NCI-H774 (cell line): ENCODE measurements at regions not wholly inside any gene's neighbourhood (a gene's known extent, or its start where the extent isn't known, plus 50 kb on each side); places are given as distances from the start of the nearest gene placed in this dataset.
A peak's percentile ranks its signal among the peaks of the same experiment; 100 is the strongest.
"Not testable (repeated sequence)": the region's sequence is repeated elsewhere in the genome, so short reads cannot be mapped to it uniquely, and the experiment has no call there.

ENCODE experiments used
- DNase-seq: peaks from one replicate; lab custom pipeline; 2025; lab: John Stamatoyannopoulos, UW

DNA sequence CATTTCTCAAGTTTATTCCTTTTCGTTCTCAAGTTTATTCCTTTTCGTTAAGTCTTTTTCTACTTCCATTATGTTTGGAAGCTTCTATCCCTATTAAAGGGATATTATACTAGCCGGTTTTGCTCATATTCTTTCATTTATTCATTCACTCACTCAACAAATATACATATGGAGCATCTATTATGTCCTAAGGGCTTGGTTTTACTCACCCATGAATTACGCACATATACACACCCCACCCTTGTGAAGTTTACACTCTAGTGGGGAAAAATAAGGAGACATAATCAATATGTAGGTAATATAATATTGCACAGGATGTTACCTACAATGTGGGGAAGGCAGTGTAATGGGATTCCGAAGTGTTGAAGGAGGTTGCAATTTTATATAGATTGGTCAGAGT lies 90.5 kb downstream of the ACTL7B start:
- DNase-seq, result no peak

DNA sequence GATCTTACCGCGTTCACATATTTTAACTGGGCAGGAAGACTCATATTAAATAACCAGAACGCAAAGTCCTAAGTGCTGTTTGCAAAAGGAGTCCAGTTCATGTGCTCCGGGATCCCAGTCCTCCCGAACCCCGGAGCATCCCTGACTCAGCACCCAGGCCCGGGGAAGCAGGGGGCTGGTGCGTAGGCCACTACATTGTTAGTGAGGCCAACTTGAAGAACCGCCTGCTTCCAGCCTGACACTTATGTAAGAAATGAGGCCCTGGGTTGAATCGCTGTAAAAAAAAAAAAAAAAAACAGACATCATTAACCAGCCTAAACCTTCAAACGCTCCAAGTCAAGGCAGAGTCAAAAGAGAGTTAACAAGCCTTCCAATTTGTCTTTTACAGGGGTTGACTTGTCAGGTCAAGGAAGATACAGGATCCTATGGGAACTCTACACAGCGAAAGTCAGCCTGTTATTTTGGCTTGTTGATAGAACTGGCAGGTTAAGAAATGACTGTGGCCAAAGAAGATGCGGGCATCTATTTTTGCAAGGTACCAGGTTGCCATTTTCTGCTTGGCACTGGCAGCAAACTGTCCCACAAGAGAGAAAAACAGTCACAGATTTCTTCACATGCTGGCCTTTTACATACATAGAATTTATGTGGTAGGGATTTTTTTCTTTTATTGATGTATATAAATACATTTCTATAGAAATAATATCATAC lies 93.3 kb downstream of the ACTL7B start:
- no peak for DNase-seq

DNA sequence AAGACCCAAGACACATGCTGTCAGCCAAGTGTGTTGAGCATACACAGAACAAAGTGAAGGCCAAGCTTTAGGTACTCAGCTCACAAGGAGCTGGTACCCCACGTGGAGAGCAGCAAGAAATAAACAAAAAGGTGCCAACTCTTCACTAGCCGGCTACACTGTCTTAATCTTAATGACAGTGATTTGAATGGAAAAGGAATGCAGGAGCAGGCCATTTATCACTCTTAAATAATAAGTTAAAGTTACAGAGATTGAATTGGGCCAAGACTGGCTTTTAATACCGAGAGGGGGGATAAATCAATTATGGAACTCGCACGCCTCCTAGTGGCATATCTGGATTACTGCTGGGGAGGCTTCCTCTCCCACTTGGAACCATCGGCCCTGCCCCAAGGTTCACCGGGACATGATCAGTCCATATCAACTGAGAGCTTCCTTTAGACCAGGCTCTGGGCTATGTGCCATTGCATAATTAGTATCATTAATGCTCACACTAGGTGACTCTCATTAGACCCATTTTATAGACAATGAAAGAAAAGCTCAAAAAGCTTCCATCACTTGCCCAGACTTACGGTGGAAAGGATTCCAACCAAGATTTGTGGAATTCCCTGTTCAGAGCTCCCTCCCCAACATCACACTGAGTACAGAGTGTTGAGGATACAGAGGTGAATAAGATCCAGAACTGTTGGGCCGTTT lies 94.0 kb downstream of the ACTL7B start:
- DNase-seq, result peak; percentile 35

DNA sequence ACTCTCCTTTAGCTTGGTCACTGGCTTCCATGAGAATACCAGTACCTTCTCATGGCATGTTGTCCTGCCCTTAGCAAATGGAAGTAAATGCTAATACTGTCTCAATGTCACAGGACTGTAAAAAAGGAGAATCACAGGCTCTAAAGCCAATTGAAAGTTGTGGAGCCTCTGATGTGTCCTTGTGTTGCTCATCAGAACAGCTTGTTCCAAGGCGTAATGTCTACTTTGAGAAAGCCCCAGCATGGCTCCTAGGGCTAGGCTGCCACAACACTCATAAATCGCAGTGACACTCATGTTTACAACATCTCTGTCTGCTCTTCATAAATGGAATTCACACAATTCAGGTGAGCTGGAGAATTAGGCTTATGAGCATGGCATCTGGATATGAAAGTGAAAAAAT lies 94.9 kb downstream of the ACTL7B start:
- no peak for DNase-seq

DNA sequence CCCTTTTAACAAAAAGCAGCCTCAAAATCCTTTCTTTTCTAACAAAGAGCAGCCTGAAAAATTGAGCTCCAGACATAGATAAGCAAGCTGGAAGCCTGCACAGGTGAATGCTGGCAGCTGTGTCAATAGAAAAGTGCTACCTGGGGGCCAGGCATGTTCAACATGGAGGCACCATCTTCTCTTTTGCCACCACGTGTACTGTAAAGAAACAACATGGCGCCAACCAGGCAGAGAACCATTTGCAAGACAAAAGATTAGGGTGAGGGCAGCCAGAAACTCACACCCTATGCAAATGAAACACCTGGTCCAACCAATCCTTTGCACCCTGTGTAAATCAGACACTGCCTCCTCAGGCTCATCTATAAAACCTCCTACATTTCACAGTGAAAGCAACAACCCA lies 96.0 kb downstream of the ACTL7B start:
- DNase-seq, result peak; percentile 78

DNA sequence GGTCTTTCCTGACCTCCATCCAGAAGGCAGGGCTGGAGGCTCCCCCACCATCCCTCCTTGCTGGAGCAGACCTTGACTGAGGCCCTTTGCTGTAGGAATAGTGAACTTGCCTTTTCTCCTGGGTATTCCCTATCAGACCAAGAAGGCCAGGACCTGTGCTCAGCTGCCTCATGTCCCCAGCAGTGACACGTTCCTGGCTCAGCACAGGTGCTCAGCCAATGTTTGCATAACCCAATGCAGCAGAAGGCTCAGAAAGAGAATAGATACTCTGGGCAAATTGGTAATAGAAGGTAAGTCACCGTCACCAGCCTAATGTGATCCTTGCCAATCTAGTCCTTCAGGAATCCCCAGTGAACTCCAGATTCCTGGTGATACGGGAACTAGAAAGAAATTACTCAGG lies 96.4 kb downstream of the ACTL7B start:
- peak; percentile 70 for DNase-seq

DNA sequence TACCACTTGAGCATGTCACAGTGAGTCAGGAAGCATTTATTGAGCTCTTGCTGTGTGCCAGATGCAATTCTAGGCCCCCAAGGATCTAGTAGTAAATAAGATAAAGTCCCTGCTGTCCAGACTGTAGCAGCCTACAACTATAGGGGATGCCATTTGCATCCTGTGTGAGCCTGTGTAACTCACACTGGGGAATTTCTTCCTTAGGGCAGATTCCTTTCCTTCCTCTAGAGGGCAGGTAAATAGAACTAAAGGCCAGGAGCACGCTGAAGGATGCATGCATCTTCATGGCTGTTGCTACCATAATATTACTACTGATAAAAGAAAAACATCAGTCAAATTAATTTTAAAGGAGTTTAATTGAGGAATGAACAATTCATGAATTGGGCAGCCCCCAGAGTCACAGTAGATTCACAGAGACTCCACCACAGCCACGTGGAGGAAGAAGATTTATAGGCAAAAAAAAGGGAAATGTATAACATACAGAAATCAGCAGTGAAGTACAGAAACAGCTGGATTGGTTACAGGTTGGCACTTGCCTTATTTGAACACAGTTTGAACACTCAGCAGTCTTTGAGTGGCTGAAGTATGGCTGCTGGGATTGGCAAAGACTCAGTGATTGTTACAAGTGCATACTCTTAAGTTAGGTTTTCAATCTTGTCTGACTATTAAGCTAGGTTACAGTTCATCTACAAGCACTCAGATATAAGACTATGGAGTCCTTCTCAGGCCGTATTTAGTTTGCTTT lies 98.9 kb downstream of the ACTL7B start:
- DNase-seq, result no peak

DNA sequence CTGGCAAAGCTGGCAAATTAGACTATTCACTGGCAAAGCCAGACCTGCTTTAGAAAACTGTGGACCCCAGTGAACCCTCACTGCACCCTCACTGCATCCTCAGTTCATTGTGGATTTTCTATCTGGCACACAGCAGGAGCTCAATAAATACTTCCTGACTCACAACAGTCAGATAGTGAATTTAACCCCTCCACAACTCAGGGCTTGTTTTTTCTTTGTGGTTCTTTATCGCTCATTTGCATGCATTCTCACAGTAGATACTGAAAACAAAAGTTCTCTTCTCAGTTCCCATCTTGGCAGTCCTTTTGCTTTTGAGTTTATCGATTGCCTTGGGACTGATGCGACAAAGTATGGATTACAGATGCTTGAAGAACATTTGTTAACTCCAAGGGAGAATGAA lies 99.8 kb downstream of the ACTL7B start:
- no peak for DNase-seq

DNA sequence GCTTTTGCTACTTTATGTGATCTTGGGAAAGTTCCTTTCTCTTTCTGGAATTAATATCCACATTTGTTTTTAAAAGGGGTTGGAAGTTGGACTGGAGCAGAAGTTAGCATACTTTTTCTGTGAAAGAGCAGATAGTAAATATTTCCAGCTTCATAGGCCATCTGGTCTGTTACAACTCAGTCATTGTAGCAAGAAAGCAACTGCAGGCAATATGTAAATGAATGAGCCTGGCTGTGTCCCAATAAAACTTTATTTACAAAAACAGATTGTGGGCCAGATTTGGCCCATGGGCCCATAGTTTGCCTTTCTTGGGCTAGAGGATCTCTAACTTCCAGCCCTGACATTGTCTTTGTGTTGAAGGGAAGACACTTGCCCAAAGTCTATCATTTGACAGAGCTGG lies 104.4 kb downstream of the ACTL7B start:
- no peak for DNase-seq

DNA sequence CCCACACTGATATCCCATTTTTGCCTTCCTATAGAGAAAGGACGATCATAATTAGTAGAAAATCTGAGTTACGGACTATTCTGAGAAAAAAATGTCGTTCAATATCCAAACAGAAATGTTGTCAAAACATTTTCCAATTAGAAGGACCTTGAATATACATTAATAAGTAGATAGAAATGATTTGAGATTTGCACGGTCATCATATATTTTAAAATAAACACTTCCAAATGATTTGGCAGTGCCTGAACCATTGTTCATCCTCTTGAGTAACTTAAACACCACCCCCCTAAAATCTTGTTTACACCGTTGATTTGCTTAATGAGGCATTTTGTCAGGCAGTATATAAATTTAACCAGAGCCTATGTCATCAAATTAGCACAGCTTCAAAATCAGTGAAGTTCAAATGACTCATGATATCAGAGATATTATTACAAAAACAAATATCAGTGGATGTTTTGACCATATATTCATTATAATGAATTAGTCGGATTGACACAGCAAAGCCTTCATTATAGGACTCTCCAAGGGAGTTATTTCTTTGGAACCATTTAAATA lies 105.0 kb downstream of the ACTL7B start:
- DNase-seq, result no peak

DNA sequence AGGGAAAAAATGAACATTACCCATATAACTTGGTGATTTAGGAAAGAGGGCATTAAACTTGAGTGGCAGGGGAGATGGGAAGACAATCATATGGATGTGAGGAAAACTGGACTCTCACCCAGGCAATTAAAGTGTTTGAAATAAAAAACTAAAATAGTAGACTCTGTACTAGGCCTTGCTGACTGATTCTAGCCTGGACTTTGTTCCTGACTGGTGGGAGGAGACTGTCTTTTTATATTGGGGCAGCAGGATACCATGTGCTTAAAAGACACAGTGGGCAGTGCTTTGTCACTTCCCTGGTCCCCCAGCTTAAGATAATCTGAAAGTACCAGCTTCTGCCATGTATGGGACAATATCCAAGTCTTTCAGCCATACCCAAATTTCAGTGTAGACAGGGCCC lies 107.0 kb downstream of the ACTL7B start:
- no peak for DNase-seq

DNA sequence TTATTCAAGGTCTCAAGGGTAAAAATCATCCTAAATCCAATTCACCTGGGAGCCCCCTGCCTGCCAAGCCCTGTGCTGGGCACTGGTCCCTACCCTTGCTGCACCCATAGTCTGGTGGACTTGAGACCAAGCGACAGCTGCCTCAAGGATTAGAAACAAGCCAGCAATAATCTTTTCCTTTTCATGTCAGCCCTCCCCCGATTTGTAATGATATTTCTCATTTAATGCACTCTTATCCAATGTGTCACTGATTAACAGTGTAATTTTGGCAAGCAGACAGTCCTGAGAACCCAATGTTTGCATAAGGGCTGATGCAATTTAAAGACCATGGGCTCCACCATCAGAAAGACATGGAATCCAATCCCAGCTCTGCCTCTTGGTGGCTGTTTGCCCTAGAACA lies 108.9 kb downstream of the ACTL7B start:
- no peak for DNase-seq

DNA sequence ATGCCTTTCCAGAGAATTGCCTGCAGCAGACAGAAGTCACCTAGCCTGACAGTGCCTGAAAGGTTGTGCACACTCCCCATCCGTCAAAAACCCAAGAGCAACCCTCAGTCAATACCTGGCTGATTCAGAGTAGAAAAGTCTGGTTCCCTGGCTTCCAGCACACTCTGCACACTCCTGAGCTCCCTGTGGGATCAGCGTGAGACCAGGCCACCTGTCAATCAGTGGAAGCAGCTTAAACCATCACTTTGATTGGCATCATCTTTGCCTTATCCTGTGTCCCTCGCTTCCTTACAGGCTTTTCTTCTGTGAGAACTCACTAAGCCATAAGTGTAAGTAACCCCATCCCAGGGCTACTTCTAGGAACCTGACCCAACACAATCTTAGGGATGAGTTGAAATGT lies 109.8 kb downstream of the ACTL7B start:
- DNase-seq, result no peak

DNA sequence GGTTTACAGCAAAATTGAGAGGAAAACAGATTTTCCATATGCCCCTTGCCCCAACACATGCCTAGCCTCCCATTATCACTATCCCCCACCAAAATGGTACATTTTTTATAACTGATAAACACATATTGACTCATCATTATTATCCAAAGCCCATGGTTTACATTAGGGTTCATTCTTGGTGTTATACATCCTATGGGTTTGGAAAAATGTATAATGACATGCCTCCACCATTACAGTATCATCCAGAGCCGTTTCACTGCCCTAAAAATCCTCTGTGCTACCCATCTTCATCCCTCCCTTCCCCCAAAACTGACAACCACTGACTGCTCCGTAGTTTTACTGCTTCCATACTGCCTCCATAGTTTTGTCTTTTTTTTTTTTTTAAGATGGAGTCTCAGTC lies 111.1 kb downstream of the ACTL7B start:
- DNase-seq, result no peak

DNA sequence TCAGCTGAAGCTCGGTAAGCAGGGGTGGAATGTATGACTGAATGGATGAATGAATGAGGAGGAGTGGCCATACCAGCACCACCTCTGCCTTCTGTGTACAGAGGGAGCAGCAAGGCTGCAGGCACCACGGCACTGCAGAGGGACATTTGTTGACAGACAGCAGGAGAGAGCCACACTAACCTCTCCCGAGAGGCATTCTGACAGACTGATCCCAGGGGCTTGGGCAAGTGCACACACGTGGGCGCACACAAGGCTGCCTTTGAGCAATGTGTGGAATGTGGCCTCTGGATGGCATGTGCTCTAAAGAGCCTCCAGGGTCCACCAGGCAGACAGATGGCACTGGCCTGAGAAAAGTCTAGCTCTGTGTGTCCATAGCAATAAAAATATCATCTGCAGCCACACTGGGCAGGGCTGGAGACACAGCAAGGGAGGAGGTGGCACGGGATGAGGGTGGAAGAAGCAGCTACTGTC lies 111.8 kb downstream of the ACTL7B start:
- no peak for DNase-seq

DNA sequence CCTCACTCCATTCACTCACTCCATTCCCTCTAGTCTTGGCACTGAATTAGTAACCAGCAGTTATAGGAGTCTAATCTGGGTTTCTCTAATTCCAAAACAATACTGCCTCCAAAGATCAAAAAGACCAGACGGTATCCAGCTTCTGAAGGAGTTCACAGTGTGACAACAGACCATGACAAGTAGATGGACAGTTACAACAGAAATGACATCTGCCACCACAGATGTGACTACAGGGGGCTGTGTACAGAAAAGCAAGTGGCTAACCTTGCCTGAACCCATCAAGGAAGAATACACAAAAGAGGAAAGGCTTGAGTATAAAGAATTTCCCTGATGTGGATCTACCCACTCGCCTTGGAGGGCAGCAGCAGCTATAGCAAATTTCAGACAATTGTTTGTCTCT lies 112.4 kb downstream of the ACTL7B start:
- DNase-seq, result no peak

DNA sequence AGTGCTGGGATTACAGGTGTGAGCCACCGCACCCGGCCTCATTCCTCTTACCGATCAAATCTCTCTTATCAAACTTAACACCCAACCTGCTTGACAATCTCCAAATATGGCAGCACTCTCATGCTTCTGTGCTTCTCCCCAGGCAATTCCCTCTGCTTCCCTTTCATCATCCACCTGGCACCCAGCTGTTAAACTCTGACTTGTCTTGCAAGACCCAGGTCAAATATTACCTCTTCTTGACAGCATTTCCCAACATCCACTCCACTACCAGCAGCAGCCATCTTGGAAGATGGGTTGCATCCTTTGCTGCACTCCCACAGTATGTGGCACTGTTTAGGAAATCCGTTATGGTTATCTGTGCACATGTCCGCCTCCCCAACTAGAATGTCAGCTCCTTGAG lies 113.6 kb downstream of the ACTL7B start:
- DNase-seq, result no peak

DNA sequence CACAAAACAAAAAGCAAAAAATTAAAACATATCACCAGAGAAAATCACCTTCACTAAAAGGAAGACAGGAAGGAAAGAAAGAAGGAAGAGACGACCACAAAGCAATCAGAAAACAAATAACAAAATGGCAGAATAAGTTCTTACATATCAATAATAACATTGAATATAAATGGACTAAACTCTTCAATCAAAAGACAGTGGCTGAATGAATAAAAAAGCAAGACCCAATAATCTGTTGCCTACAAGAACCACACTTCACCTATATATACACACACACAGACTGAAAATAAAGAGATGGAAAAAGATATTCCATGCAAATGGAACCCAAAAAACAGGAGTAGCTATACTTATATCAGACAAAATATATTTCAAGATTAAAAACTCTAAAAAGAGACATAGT lies 124.5 kb downstream of the ACTL7B start:
- not testable (repeated sequence) for DNase-seq

DNA sequence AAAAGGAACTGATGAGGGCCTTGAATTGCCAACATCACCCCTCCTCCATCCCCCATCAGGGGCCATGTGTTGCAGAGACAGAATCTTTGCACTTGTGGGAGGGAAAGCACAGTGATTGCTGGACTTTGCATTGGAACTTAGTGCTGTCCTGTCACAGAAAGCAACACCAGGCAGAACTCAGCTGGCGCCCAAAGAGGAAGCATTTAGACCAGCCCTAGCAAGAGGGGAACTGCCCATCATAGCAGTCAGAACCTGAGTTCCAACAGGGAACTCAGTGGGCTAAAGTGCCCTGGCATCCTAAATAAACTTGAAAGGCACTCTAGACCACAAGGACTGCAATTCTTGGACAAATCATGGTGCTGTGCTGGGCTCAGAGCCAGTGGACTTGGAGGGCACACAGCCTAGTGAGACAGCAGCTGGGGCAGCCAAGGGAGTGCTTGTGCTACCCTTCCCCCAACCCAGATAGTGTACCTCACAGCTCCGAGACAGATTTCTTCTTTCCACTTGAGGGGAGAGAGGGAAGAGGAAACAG lies 128.1 kb downstream of the ACTL7B start:
- no peak for DNase-seq

DNA sequence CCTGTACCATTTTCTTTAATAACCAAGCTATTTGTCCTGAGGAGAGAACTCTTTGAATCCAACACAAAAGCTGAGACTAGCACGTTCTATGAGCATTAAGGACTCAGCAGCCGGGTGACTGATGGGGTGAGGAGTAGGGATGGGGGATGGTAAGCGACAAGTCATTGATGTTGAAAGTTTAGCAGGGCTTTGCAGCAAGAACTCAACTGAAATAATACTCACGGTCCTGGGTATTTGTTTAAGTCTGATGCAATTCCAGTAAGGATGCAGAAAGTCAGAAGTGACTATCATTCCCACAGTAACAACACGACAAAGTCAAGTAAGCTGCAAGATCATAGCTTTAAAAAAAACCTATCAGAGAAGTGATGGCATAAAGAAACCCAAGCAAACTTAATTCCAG lies 131.1 kb downstream of the ACTL7B start:
- DNase-seq, result no peak

DNA sequence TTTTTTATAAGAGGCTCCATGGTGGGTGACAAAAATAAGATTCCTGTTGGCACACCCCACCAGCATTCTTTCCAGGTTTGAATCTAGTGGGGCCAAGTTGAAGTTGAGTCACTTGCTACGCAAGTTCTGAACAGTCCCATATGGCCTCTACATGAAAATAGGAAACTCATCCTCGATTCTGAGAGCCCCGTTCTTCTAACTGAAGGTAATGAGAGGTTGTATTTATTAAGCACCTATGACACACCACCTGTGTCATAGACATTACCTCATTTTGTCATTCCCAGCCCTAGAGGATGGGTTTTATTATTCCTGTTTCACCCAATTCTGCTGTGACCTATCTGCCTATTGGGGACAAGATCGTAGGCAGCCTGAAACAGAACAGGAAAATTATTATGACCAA lies 131.7 kb downstream of the ACTL7B start:
- DNase-seq, result no peak

DNA sequence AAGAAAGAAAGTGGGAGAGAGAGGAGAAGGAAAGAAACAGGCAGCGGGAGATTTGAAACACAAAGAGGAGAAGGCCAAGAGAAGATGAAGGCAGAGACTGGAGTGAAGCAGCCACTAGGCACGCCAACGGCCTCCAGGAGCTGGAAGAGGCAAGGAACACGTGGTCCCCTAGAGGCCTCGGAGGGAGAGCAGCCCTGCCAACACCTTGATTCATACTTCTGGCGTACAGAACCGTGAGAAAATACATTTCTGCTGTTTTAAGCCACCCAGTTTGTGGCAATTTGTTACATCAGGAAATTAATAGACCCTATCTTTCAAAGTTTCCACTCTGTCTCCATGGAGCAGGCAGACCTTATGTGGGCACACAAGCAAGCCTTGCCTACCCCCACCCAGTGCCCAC lies 133.4 kb downstream of the ACTL7B start:
- DNase-seq, result no peak
